ENCODE measurements at regions not wholly inside any gene's neighbourhood (a gene's known extent, or its start where the extent isn't known, plus 50 kb on each side); places are given as distances from the start of the nearest gene placed in this dataset.

GRCh38 chr18:44125446-44125845 lies 555.2 kb upstream of the SETBP1 start:
- POLR2A ChIA-PET, result no interaction called here
- no peak for ATAC-seq (ENCODE audit: low read depth)
- TF ChIP-seq CTCF (IDR thresholded peaks at IDR 0.05) (no peak), EZH2 (IDR thresholded peaks at IDR 0.05; ENCODE audit: borderline replicate concordance, insufficient read depth, low read depth, low read length, poor library complexity, severe bottlenecking) (no peak)
- Histone ChIP-seq H3K27ac (ENCODE audit: low read length in 2 of 2) (no peak overlapping the region), H3K4me1 (ENCODE audit: control insufficient read depth in 2 of 2, insufficient read depth in 2 of 2, low read length in 2 of 2) (no peaks in the 10 kb centered on the region), H3K36me3 (replicated peaks in 1 of 2; ENCODE audit: control extremely low read depth in 1 of 2, control insufficient read depth in 1 of 2, extremely low read depth in 1 of 2, insufficient read depth in 2 of 2, low read length in 1 of 2) (no peaks in the 10 kb centered on the region), H3K27me3 (replicated peaks in 1 of 4; ENCODE audit: control extremely low read depth in 1 of 4, control insufficient read depth in 3 of 4, insufficient read depth in 4 of 4, low read length in 3 of 4) (no peaks in the 10 kb centered on the region), H3K79me2 (ENCODE audit: control insufficient read depth, insufficient read depth, low read length) (no peaks in the 10 kb centered on the region), H4K20me1 (ENCODE audit: control insufficient read depth, insufficient read depth, low read length, poor library complexity, severe bottlenecking) (no peaks in the 10 kb centered on the region), H3K9ac (ENCODE audit: low read length) (no peak overlapping the region), H3K4me3 (ENCODE audit: control extremely low read depth in 1 of 5, extremely low read depth in 1 of 5, insufficient read depth in 1 of 5, low read depth in 2 of 5, low read length in 4 of 5) (no peak overlapping the region), H2AFZ (ENCODE audit: insufficient read depth, low read depth, low read length, poor library complexity, severe bottlenecking) (no peak overlapping the region), H3K9me3 (ENCODE audit: control extremely low read depth in 1 of 3, control insufficient read depth in 2 of 3, insufficient read depth in 1 of 3, low read length in 2 of 3) (no peaks in the 10 kb centered on the region), H3K4me2 (replicated peaks; ENCODE audit: low read depth, low read length, poor library complexity, severe bottlenecking) (no peak overlapping the region)
- WGBS (ENCODE audit: insufficient coverage), result no CpG with 5 or more reads among the region's 3 CpGs
- H3K4me1 Mint-ChIP-seq, result peaks cover 2% of the 10 kb centered on the region
- no peak overlapping the region for H3K4me3 Mint-ChIP-seq
- no peak overlapping the region for H3K27ac Mint-ChIP-seq
- no peak for DNase-seq
- intact Hi-C loops (cut with micrococcal nuclease), result no loop called here
- CTCF ChIA-PET, result no interaction called here
- H3K27me3 Mint-ChIP-seq, result no peaks in the 10 kb centered on the region
- H3K9me3 Mint-ChIP-seq (ENCODE audit: insufficient read depth), result no peaks in the 10 kb centered on the region

- Histone ChIP-seq H4K20me1 (ENCODE audit: control insufficient read depth, insufficient read depth, low read length, poor library complexity, severe bottlenecking) (no peaks in the 10 kb centered on the region), H3K9ac (ENCODE audit: low read length) (no peak overlapping the region), H3K27ac (ENCODE audit: low read length in 2 of 2) (no peak overlapping the region), H3K4me2 (replicated peaks; ENCODE audit: low read depth, low read length, poor library complexity, severe bottlenecking) (no peak overlapping the region), H3K36me3 (replicated peaks in 1 of 2; ENCODE audit: control extremely low read depth in 1 of 2, control insufficient read depth in 1 of 2, extremely low read depth in 1 of 2, insufficient read depth in 2 of 2, low read length in 1 of 2) (no peaks in the 10 kb centered on the region), H3K4me1 (ENCODE audit: control insufficient read depth in 2 of 2, insufficient read depth in 2 of 2, low read length in 2 of 2) (no peaks in the 10 kb centered on the region), H2AFZ (ENCODE audit: insufficient read depth, low read depth, low read length, poor library complexity, severe bottlenecking) (no peak overlapping the region), H3K4me3 (ENCODE audit: control extremely low read depth in 1 of 5, extremely low read depth in 1 of 5, insufficient read depth in 1 of 5, low read depth in 2 of 5, low read length in 4 of 5) (no peak overlapping the region), H3K9me3 (ENCODE audit: control extremely low read depth in 1 of 3, control insufficient read depth in 2 of 3, insufficient read depth in 1 of 3, low read length in 2 of 3) (no peaks in the 10 kb centered on the region), H3K79me2 (ENCODE audit: control insufficient read depth, insufficient read depth, low read length) (no peaks in the 10 kb centered on the region), H3K27me3 (replicated peaks in 1 of 4; ENCODE audit: control extremely low read depth in 1 of 4, control insufficient read depth in 3 of 4, insufficient read depth in 4 of 4, low read length in 3 of 4) (no peaks in the 10 kb centered on the region)
- no peak for TF ChIP-seq EZH2 (IDR thresholded peaks at IDR 0.05; ENCODE audit: borderline replicate concordance, insufficient read depth, low read depth, low read length, poor library complexity, severe bottlenecking)
- no peak for TF ChIP-seq CTCF (IDR thresholded peaks at IDR 0.05)
- CTCF ChIA-PET, result interaction anchor here (1.2 kb wide), 1 partner anchor 1086 kb away, joined by 3 read pairs; no protein-coding TSS in a partner anchor
- Mint-ChIP-seq H3K27ac (no peak overlapping the region), H3K27me3 (no peaks in the 10 kb centered on the region), H3K4me1 (peaks cover 7% of the 10 kb centered on the region), H3K4me3 (no peak overlapping the region), H3K9me3 (ENCODE audit: insufficient read depth) (no peaks in the 10 kb centered on the region)
- POLR2A ChIA-PET, result no interaction called here
- DNase-seq, result no peak
- intact Hi-C loops (cut with micrococcal nuclease), result no loop called here
- ATAC-seq (ENCODE audit: low read depth), result no peak
Measured at GRCh38 chr18:44126598-44126997, 554.1 kb upstream of the SETBP1 start.

All from B cell (primary cell).